Testis (tissue), 2 donors: ENCODE measurements at regions not wholly inside any gene's neighbourhood (a gene's known extent, or its start where the extent isn't known, plus 50 kb on each side); places are given as distances from the start of the nearest gene placed in this dataset.

Source experiments
- DNase-seq: peaks from one replicate; pipeline ENCODE4 v3.0.0-alpha.2; 2019
- H3K27ac ChIP-seq, 2 donors: fragments of 200-600 bp; sonication (generic); one replicate each; pipeline ENCODE4 v1.5.1; 2019
- H3K27me3 ChIP-seq: fragments of 200-600 bp; sonication (generic); one replicate; pipeline ENCODE4 v1.5.1; 2019
- H3K36me3 ChIP-seq: fragments of 200-600 bp; sonication (generic); one replicate; pipeline ENCODE4 v1.5.1; 2017; ENCODE audit warnings: low read depth; ENCODE audit errors: missing control alignments
- H3K4me1 ChIP-seq: fragments of 200-600 bp; sonication (generic); one replicate; pipeline ENCODE4 v1.5.1; 2019
- H3K4me3 ChIP-seq, 2 donors: fragments of 200-600 bp; sonication (generic); one replicate each; pipeline ENCODE4 v1.5.1; 2017 to 2019
- H3K9me3 ChIP-seq: fragments of 200-600 bp; sonication (generic); one replicate; pipeline ENCODE4 v1.5.1; 2017
- POLR2A ChIP-seq: fragments of 450-650 bp; IDR thresholded peaks from one replicate; pipeline ENCODE4 v1.6.1; 2017; ENCODE audit warnings: antibody characterized with exemption, mild to moderate bottlenecking, moderate library complexity
- WGBS, 2 donors: methylation state at CpG; one replicate each; pipeline ENCODE4 v1.1.5; 2018; 5-methylcytosine and 5-hydroxymethylcytosine counted together
- intact Hi-C: fragments of 100-400 bp; cut with DNase I; formaldehyde crosslinking; loops from one replicate; pipeline ENCODE4 v1.15.1; 2023; ENCODE audit warnings: low total_unique reads
- TF ChIP-seq, protein P1 (sequence below), 3 experiments: fragments of 450-650 bp in 2 of 3; fragments of 200-600 bp in 1 of 3; sonication (generic) in 1 of 3; IDR thresholded peaks; one replicate each; pipeline ENCODE4 v1.5.1; 2016 to 2019; ENCODE audit warnings: antibody characterized with exemption in 3 of 3, mild to moderate bottlenecking in 2 of 3, moderate library complexity in 1 of 3

DNA sequence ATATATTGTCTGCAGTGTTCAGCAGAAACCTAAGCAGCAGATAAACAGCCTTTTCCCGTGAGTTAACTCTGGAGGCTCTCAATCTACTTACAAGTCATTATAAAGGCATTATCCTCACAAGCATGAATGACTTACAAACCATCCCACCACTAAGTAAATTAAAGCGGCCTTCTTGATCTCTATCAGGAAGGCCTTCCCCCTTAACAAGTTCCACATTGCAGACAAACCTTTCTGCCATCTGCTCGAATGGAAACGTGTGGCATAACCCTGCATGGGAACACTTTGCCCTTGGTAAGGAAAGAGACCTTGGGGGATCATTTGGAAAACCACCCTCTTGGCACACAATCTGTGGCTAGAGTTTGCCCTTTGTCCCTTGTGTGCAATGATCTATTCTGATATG lies 199.5 kb downstream of the OSR1 start:
- Histone ChIP-seq H3K36me3 (no peaks in the 10 kb centered on the region), H3K4me1 (no peaks in the 10 kb centered on the region), H3K27me3 (no peaks in the 10 kb centered on the region), H3K27ac (no peak overlapping the region), H3K9me3 (no peaks in the 10 kb centered on the region), H3K4me3 (no peak overlapping the region)
- 86 to 89% methylated on average over 4 of the region's 4 CpGs for WGBS, 2 donors
- intact Hi-C loops, result no loop called here
- TF ChIP-seq, protein P1, sequence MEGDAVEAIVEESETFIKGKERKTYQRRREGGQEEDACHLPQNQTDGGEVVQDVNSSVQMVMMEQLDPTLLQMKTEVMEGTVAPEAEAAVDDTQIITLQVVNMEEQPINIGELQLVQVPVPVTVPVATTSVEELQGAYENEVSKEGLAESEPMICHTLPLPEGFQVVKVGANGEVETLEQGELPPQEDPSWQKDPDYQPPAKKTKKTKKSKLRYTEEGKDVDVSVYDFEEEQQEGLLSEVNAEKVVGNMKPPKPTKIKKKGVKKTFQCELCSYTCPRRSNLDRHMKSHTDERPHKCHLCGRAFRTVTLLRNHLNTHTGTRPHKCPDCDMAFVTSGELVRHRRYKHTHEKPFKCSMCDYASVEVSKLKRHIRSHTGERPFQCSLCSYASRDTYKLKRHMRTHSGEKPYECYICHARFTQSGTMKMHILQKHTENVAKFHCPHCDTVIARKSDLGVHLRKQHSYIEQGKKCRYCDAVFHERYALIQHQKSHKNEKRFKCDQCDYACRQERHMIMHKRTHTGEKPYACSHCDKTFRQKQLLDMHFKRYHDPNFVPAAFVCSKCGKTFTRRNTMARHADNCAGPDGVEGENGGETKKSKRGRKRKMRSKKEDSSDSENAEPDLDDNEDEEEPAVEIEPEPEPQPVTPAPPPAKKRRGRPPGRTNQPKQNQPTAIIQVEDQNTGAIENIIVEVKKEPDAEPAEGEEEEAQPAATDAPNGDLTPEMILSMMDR (IDR thresholded peaks at IDR 0.05), result no peak
- TF ChIP-seq POLR2A, result no peak
- DNase-seq, result no peak

DNA sequence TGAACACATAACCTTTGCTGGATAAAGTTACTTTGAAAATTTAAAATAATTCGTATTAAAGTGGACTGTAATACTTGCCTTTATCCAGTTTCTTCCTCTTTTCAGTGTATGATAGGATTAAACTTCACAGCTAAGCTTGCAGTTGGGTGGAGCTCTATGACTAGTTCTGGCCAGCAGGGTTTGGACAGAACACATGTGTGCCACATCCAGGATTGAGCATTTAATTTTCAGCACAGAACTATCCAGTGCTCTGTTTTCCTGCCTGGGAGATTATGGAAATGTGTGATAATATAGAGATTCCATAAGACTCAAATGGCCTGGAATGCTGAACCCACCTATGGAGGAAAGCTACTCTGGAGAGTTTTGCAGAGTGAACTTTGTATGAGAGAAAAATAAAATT lies 200.2 kb downstream of the OSR1 start:
- H3K36me3 ChIP-seq, result no peaks in the 10 kb centered on the region
- intact Hi-C loops, result no loop called here
- H3K27me3 ChIP-seq, result no peaks in the 10 kb centered on the region
- H3K4me1 ChIP-seq, result no peaks in the 10 kb centered on the region
- H3K4me3 ChIP-seq, result no peak overlapping the region
- no peak for TF ChIP-seq POLR2A
- TF ChIP-seq, protein P1 (IDR thresholded peaks at IDR 0.05), result no peak
- H3K9me3 ChIP-seq, result no peaks in the 10 kb centered on the region
- no peak overlapping the region for H3K27ac ChIP-seq
- no peak for DNase-seq
- WGBS, 2 donors, result 43 to 48% methylated on average over 1 of the region's 1 CpG

DNA sequence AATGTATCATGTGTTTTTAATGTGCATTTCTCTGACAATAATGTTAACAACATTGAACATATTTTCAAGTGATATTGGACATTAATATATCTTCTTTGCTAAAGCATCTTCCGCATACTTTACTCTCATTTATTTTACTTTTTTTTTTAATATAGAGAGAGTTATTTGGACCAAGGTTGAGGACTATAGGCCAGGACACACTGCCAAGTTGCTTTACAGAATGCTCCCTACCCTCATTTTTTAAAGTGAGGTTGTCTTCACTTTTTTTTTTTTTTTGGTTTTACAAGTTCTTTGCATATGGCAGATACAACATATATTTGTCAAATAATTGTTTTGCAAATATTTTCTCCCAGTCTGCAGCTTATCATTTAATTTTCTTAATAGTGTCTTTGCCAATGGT lies 201.8 kb downstream of the OSR1 start:
- intact Hi-C loops, result no loop called here

DNA sequence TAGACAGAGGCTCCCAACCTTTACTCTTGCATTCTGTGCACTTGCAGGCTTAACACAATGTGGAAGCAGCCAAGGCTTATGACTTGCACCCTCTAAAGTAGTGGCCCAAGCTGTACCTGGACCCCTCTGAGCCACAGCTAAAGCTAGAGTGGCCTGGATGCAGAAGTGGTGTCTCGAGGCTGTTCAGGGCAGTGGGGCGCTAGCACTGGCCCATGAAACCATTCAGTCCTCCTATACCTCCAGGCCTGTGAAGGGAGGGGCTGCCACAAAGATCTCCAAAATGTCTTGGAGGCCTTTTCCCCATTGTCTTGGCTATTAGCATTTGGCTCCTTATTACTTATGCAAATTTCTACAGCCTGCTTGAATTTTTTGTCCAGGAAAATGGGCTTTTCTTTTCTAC lies 207.7 kb downstream of the OSR1 start:
- 83 to 93% methylated on average over 2 of the region's 2 CpGs for WGBS, 2 donors
- H3K36me3 ChIP-seq, result no peaks in the 10 kb centered on the region
- intact Hi-C loops, result no loop called here
- no peaks in the 10 kb centered on the region for H3K9me3 ChIP-seq
- no peaks in the 10 kb centered on the region for H3K27me3 ChIP-seq
- H3K27ac ChIP-seq, result no peak overlapping the region
- no peaks in the 10 kb centered on the region for H3K4me1 ChIP-seq
- H3K4me3 ChIP-seq, result no peak overlapping the region
- no peak for TF ChIP-seq POLR2A
- TF ChIP-seq, protein P1 (IDR thresholded peaks at IDR 0.05), result no peak
- no peak for DNase-seq

More for the DNA sequence above, 201.8 kb downstream of the OSR1 start:
- H3K4me1 ChIP-seq, result no peaks in the 10 kb centered on the region
- no peaks in the 10 kb centered on the region for H3K36me3 ChIP-seq
- DNase-seq, result no peak
- H3K27ac ChIP-seq, result no peak overlapping the region
- H3K9me3 ChIP-seq, result no peaks in the 10 kb centered on the region
- 94 to 100% methylated on average over 1 of the region's 1 CpG for WGBS, 2 donors
- no peaks in the 10 kb centered on the region for H3K27me3 ChIP-seq
- TF ChIP-seq POLR2A, result no peak
- TF ChIP-seq, protein P1 (IDR thresholded peaks at IDR 0.05), result no peak
- no peak overlapping the region for H3K4me3 ChIP-seq

DNA sequence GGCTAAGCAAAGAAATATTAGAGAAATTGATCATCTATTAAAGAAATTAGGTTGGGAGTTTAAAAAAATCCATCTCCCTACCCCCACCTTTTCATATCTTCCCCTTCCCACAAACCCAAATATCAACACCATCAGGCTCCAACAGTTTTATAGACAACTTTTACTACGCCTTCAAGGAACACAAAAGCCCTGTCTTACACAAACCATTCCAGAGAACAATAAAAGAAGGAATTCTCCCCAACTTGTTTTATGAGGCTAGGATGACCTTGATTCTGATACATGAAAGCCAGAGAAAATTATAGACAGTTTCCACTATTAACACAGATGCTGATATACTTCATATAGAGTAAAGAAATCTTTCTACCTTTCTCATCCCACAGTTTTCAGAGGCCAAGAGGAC lies 211.6 kb downstream of the OSR1 start:
- Histone ChIP-seq H3K9me3 (no peaks in the 10 kb centered on the region), H3K4me1 (no peaks in the 10 kb centered on the region), H3K27ac (no peak overlapping the region), H3K27me3 (no peaks in the 10 kb centered on the region), H3K4me3 (no peak overlapping the region), H3K36me3 (no peaks in the 10 kb centered on the region)
- TF ChIP-seq, protein P1 (IDR thresholded peaks at IDR 0.05), result no peak
- no peak for TF ChIP-seq POLR2A
- WGBS, 2 donors, result 65 to 88% methylated on average over 1 of the region's 1 CpG
- intact Hi-C loops, result no loop called here
- DNase-seq, result no peak
